ENCODE measurements at regions not wholly inside any gene's neighbourhood (a gene's known extent, or its start where the extent isn't known, plus 50 kb on each side); places are given as distances from the start of the nearest gene placed in this dataset.

DNA sequence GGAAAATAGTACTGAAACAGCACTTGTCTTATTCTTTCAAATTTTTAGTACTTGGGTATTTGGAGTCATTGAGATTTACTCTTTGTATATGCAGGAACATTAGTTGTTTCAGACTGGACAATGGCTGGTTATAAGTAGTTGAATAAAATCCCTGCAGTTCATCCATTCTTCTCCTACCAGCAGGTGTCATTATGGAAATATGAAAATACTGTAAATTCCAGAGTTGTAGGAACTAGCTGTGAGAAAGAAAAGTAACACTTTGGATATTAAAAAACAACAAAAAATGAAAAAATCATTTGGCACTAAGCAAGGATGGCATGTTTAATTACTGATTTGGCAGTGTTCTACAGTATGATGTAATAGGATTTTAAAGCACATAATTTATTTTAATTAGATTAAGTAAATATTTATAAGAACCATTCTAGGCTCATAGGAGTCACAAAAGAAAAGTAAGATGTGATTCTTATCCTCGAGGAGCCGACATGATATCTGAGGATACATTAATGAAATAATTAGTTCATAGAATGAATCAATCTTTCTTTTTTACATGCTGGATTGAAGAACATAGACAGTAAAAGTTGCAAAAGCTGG is 155.3 kb downstream of the KCNRG start:
- TF ChIP-seq, protein P1, sequence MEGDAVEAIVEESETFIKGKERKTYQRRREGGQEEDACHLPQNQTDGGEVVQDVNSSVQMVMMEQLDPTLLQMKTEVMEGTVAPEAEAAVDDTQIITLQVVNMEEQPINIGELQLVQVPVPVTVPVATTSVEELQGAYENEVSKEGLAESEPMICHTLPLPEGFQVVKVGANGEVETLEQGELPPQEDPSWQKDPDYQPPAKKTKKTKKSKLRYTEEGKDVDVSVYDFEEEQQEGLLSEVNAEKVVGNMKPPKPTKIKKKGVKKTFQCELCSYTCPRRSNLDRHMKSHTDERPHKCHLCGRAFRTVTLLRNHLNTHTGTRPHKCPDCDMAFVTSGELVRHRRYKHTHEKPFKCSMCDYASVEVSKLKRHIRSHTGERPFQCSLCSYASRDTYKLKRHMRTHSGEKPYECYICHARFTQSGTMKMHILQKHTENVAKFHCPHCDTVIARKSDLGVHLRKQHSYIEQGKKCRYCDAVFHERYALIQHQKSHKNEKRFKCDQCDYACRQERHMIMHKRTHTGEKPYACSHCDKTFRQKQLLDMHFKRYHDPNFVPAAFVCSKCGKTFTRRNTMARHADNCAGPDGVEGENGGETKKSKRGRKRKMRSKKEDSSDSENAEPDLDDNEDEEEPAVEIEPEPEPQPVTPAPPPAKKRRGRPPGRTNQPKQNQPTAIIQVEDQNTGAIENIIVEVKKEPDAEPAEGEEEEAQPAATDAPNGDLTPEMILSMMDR (IDR thresholded peaks at IDR 0.05; ENCODE audit: insufficient read depth, low read depth, low read length) = peak; percentile 22
- no peak for TF ChIP-seq EZH2 (IDR thresholded peaks at IDR 0.05; ENCODE audit: insufficient read depth, low read length)

Data from astrocyte (in vitro differentiated cells and primary cell).